AG10803 (cell line): ENCODE measurements at regions not wholly inside any gene's neighbourhood (a gene's known extent, or its start where the extent isn't known, plus 50 kb on each side); places are given as distances from the start of the nearest gene placed in this dataset.

Experiments
- DNase-seq: peaks from one replicate; pipeline ENCODE4 v3.0.0; 2010; ENCODE audit warnings: low read depth
- H3K4me3 ChIP-seq: 2 replicates; pipeline ENCODE4 v1.5.1; 2011; ENCODE audit warnings: mild to moderate bottlenecking, low read length, control low read depth
- CTCF ChIP-seq: conservative IDR thresholded peaks from 2 replicates; pipeline ENCODE4 v1.5.1; 2011; ENCODE audit warnings: mild to moderate bottlenecking, low read length, control low read depth, inconsistent platforms

- DNase-seq: no peak
- no peak overlapping the region for H3K4me3 ChIP-seq
- TF ChIP-seq CTCF: no peak
Observed at GRCh38 chr11:109303342-109303741, 118.6 kb upstream of the C11orf87 start.

GRCh38 chr11:109304159-109304558, 117.8 kb upstream of the C11orf87 start:
- H3K4me3 ChIP-seq: no peak overlapping the region
- no peak for TF ChIP-seq CTCF
- peak; percentile 19 for DNase-seq

GRCh38 chr11:109305009-109305408, 117.0 kb upstream of the C11orf87 start:
- DNase-seq: no peak
- no peak for TF ChIP-seq CTCF
- H3K4me3 ChIP-seq: no peak overlapping the region

GRCh38 chr11:109306322-109306721, 115.7 kb upstream of the C11orf87 start:
- TF ChIP-seq CTCF: no peak
- H3K4me3 ChIP-seq: no peak overlapping the region
- peak; percentile 83 for DNase-seq

- DNase-seq: no peak
- TF ChIP-seq CTCF: no peak
- no peak overlapping the region for H3K4me3 ChIP-seq
Observed at GRCh38 chr11:109307366-109307765, 114.6 kb upstream of the C11orf87 start.

GRCh38 chr11:109308551-109308950, 113.4 kb upstream of the C11orf87 start:
- DNase-seq: peak; percentile 6
- H3K4me3 ChIP-seq: no peak overlapping the region
- no peak for TF ChIP-seq CTCF

- TF ChIP-seq CTCF: no peak
- peak; percentile 85 for DNase-seq
- no peak overlapping the region for H3K4me3 ChIP-seq
Observed at GRCh38 chr11:109309153-109309552, 112.8 kb upstream of the C11orf87 start.
